HEK293T (cell line): ENCODE measurements at regions not wholly inside any gene's neighbourhood (a gene's known extent, or its start where the extent isn't known, plus 50 kb on each side); places are given as distances from the start of the nearest gene placed in this dataset.

Experiments
- ARNT ChIP-seq: fragments of 450-650 bp; IDR thresholded peaks from 2 replicates; pipeline ENCODE4 v1.6.1; 2017; ENCODE audit warnings: mild to moderate bottlenecking
- CTBP1 ChIP-seq: fragments of 450-650 bp; IDR thresholded peaks from 2 replicates; pipeline ENCODE4 v1.6.1; 2016; ENCODE audit warnings: borderline replicate concordance
- HDGF ChIP-seq: fragments of 450-650 bp; IDR thresholded peaks from 2 replicates; pipeline ENCODE4 v1.6.1; 2017; ENCODE audit warnings: antibody characterized with exemption, borderline replicate concordance
- LEF1 ChIP-seq: fragments of 450-650 bp; IDR thresholded peaks from 2 replicates; pipeline ENCODE4 v1.6.1; 2017; ENCODE audit warnings: mild to moderate bottlenecking, borderline replicate concordance
- NFRKB ChIP-seq: fragments of 450-650 bp; IDR thresholded peaks from 2 replicates; pipeline ENCODE4 v1.6.1; 2016; ENCODE audit warnings: mild to moderate bottlenecking, moderate library complexity

DNA sequence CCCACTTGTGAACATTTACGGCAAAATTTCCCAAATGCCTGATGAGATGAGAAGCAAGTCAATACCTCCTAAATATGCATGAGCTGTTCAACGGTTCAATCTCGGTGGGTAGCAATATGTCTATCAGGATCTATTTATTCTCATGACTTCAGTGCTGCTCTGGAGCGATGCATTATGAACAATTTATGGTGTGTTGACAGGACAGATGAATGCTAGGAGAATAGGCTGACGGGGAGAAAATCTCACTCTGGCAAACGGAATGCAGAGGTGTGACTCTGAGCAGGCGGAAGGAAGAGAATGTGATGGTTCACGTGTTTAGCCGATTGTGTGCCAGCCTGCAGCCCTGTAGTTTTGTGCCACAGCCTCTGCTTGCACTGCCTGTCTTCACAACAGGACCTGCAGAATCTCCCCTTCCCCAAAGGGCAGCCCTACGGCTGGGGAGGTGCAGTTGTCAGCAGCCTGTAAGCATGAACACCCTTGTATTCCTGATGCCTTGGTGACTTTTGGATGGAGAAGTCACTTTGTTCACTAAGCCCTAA, 345.2 kb downstream of the PHKB start:
- no peak for TF ChIP-seq CTBP1
- no peak for TF ChIP-seq LEF1
- no peak for TF ChIP-seq ARNT
- no peak for TF ChIP-seq NFRKB
- TF ChIP-seq HDGF, result no peak
